Dedifferentiated amniotic fluid mesenchymal stem cell (primary cell): ENCODE measurements at regions not wholly inside any gene's neighbourhood (a gene's known extent, or its start where the extent isn't known, plus 50 kb on each side); places are given as distances from the start of the nearest gene placed in this dataset.
"Not testable (repeated sequence)": the region's sequence is repeated elsewhere in the genome, so short reads cannot be mapped to it uniquely, and the experiment has no call there.

Experiments used
- DNase-seq: peaks from one replicate; pipeline ENCODE4 v3.0.0-alpha.2; 2016; ENCODE audit errors: extremely low spot score

- no peak for DNase-seq
These were observed 370.7 kb upstream of the SGO1 start for GRCh38 chr3:20556661-20557060.

- DNase-seq, result no peak
These were observed 366.7 kb upstream of the SGO1 start for GRCh38 chr3:20552605-20553275.

- DNase-seq, result not testable (repeated sequence)
These were observed 361.6 kb upstream of the SGO1 start for GRCh38 chr3:20547361-20548269.

GRCh38 chr3:20546636-20547035 is 360.6 kb upstream of the SGO1 start:
- no peak for DNase-seq

- no peak for DNase-seq
These were observed 357.7 kb upstream of the SGO1 start for GRCh38 chr3:20543535-20544226.

GRCh38 chr3:20540066-20540465 is 354.1 kb upstream of the SGO1 start:
- DNase-seq, result no peak

GRCh38 chr3:20539666-20540065 is 353.7 kb upstream of the SGO1 start:
- DNase-seq, result no peak

- DNase-seq, result no peak
These were observed 351.2 kb upstream of the SGO1 start for GRCh38 chr3:20537234-20537633.

- no peak for DNase-seq
These were observed 343.9 kb upstream of the SGO1 start for GRCh38 chr3:20529911-20530310.

- no peak for DNase-seq
These were observed 342.3 kb upstream of the SGO1 start for GRCh38 chr3:20528180-20528770.

GRCh38 chr3:20527368-20527767 is 341.4 kb upstream of the SGO1 start:
- no peak for DNase-seq

- no peak for DNase-seq
These were observed 338.3 kb upstream of the SGO1 start for GRCh38 chr3:20524328-20524727.

GRCh38 chr3:20523293-20523692 is 337.3 kb upstream of the SGO1 start:
- DNase-seq, result no peak

GRCh38 chr3:20517316-20517715 is 331.3 kb upstream of the SGO1 start:
- not testable (repeated sequence) for DNase-seq

GRCh38 chr3:20516311-20516710 is 330.3 kb upstream of the SGO1 start:
- DNase-seq, result no peak

- DNase-seq, result no peak
These were observed 329.8 kb upstream of the SGO1 start for GRCh38 chr3:20515834-20516233.

- DNase-seq, result peak; percentile 74
These were observed 326.0 kb upstream of the SGO1 start for GRCh38 chr3:20511863-20512505.

- no peak for DNase-seq
These were observed 324.4 kb upstream of the SGO1 start for GRCh38 chr3:20510396-20510795.

- no peak for DNase-seq
These were observed 317.5 kb upstream of the SGO1 start for GRCh38 chr3:20503394-20504082.

GRCh38 chr3:20490996-20491395 is 305.0 kb upstream of the SGO1 start:
- DNase-seq, result no peak

GRCh38 chr3:20488151-20488550 is 302.1 kb upstream of the SGO1 start:
- no peak for DNase-seq
